ENCODE measurements at regions not wholly inside any gene's neighbourhood (a gene's known extent, or its start where the extent isn't known, plus 50 kb on each side); places are given as distances from the start of the nearest gene placed in this dataset.

DNA sequence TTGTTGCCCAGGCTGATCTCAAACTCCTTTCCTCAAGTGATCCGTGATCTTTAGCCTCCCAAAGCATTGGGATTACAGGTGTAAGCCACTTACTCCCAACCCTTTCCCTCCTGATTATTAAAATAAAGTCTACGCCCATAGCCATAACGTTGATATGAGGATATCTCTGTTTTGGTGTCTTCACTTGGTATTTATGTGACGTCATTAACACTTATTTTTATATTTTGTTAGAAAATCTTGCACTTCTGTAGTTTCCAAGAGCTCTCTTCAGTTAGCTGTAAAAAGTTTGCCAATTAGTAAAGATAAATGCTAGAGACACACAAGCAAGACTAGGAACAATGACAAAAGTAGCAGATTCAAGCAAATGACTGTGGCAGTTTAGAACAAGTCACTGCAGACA lies 115.6 kb upstream of the HSF2 start:
- TF ChIP-seq POLR2AphosphoS5 (IDR thresholded peaks at IDR 0.05; ENCODE audit: insufficient read depth in 1 of 2, low read depth in 1 of 2), result no peak
- TF ChIP-seq POLR2A (IDR thresholded peaks at IDR 0.05), result no peak
- TF ChIP-seq, protein P1, sequence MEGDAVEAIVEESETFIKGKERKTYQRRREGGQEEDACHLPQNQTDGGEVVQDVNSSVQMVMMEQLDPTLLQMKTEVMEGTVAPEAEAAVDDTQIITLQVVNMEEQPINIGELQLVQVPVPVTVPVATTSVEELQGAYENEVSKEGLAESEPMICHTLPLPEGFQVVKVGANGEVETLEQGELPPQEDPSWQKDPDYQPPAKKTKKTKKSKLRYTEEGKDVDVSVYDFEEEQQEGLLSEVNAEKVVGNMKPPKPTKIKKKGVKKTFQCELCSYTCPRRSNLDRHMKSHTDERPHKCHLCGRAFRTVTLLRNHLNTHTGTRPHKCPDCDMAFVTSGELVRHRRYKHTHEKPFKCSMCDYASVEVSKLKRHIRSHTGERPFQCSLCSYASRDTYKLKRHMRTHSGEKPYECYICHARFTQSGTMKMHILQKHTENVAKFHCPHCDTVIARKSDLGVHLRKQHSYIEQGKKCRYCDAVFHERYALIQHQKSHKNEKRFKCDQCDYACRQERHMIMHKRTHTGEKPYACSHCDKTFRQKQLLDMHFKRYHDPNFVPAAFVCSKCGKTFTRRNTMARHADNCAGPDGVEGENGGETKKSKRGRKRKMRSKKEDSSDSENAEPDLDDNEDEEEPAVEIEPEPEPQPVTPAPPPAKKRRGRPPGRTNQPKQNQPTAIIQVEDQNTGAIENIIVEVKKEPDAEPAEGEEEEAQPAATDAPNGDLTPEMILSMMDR (IDR thresholded peaks at IDR 0.05), result no peak

All from vagina (tissue), 2 donors.